GM04504 (cell line): ENCODE measurements at regions not wholly inside any gene's neighbourhood (a gene's known extent, or its start where the extent isn't known, plus 50 kb on each side); places are given as distances from the start of the nearest gene placed in this dataset.
A peak's percentile ranks its signal among the peaks of the same experiment; 100 is the strongest.
"Not testable (repeated sequence)": the region's sequence is repeated elsewhere in the genome, so short reads cannot be mapped to it uniquely, and the experiment has no call there.

Experiments used
- DNase-seq: peaks from one replicate; pipeline ENCODE4 v3.0.0-alpha.2; 2012; ENCODE audit warnings: low read depth

GRCh38 chr4:159410076-159410777 lies 307.3 kb downstream of the RAPGEF2 start:
- no peak for DNase-seq

- no peak for DNase-seq
Observed at GRCh38 chr4:159410891-159411290, 308.0 kb downstream of the RAPGEF2 start.

GRCh38 chr4:159413306-159413943 lies 310.5 kb downstream of the RAPGEF2 start:
- no peak for DNase-seq

GRCh38 chr4:159414305-159414704 lies 311.4 kb downstream of the RAPGEF2 start:
- DNase-seq, result no peak

GRCh38 chr4:159416073-159416472 lies 313.2 kb downstream of the RAPGEF2 start:
- no peak for DNase-seq

GRCh38 chr4:159416996-159417395 lies 314.1 kb downstream of the RAPGEF2 start:
- no peak for DNase-seq

GRCh38 chr4:159420162-159421057 lies 317.5 kb downstream of the RAPGEF2 start:
- no peak for DNase-seq

GRCh38 chr4:159421058-159421419 lies 318.2 kb downstream of the RAPGEF2 start:
- not testable (repeated sequence) for DNase-seq

GRCh38 chr4:159422019-159422418 lies 319.1 kb downstream of the RAPGEF2 start:
- DNase-seq, result no peak

- DNase-seq, result no peak
Observed at GRCh38 chr4:159422626-159423025, 319.7 kb downstream of the RAPGEF2 start.

GRCh38 chr4:159425737-159426305 lies 322.9 kb downstream of the RAPGEF2 start:
- DNase-seq, result no peak

- no peak for DNase-seq
Observed at GRCh38 chr4:159428293-159428692, 325.4 kb downstream of the RAPGEF2 start.

GRCh38 chr4:159428975-159429692 lies 326.3 kb downstream of the RAPGEF2 start:
- DNase-seq, result no peak

- no peak for DNase-seq
Observed at GRCh38 chr4:159429693-159430035, 326.8 kb downstream of the RAPGEF2 start.

GRCh38 chr4:159430896-159431295 lies 328.0 kb downstream of the RAPGEF2 start:
- DNase-seq, result no peak

GRCh38 chr4:159432436-159432835 lies 329.6 kb downstream of the RAPGEF2 start:
- DNase-seq, result no peak

- no peak for DNase-seq
Observed at GRCh38 chr4:159433337-159433736, 330.5 kb downstream of the RAPGEF2 start.

- DNase-seq, result peak; percentile 31
Observed at GRCh38 chr4:159434114-159434870, 331.4 kb downstream of the RAPGEF2 start.

GRCh38 chr4:159434871-159435241 lies 332.0 kb downstream of the RAPGEF2 start:
- DNase-seq, result no peak

GRCh38 chr4:159435561-159436023 lies 332.7 kb downstream of the RAPGEF2 start:
- no peak for DNase-seq

- DNase-seq, result no peak
Observed at GRCh38 chr4:159443975-159444374, 341.1 kb downstream of the RAPGEF2 start.
